IPS-NIHi7 (cell line): ENCODE measurements at regions not wholly inside any gene's neighbourhood (a gene's known extent, or its start where the extent isn't known, plus 50 kb on each side); places are given as distances from the start of the nearest gene placed in this dataset.

Source experiments
- DNase-seq: peaks from one replicate; pipeline ENCODE4 v3.0.0; 2012; ENCODE audit warnings: mixed read lengths; ENCODE audit errors: extremely low spot score

GRCh38 chr4:24108567-24108966, 218.7 kb upstream of the PPARGC1A start:
- DNase-seq = no peak

GRCh38 chr4:24105327-24106038, 215.6 kb upstream of the PPARGC1A start:
- no peak for DNase-seq

- DNase-seq = no peak
Observed at GRCh38 chr4:24104158-24104565, 214.3 kb upstream of the PPARGC1A start.

- DNase-seq = no peak
Observed at GRCh38 chr4:24103434-24104157, 213.7 kb upstream of the PPARGC1A start.

GRCh38 chr4:24102621-24103020, 212.8 kb upstream of the PPARGC1A start:
- no peak for DNase-seq

- no peak for DNase-seq
Observed at GRCh38 chr4:24096603-24097002, 206.8 kb upstream of the PPARGC1A start.

- no peak for DNase-seq
Observed at GRCh38 chr4:24094726-24095125, 204.9 kb upstream of the PPARGC1A start.

GRCh38 chr4:24093446-24093845, 203.6 kb upstream of the PPARGC1A start:
- DNase-seq = no peak

- DNase-seq = no peak
Observed at GRCh38 chr4:24091639-24092233, 201.9 kb upstream of the PPARGC1A start.

GRCh38 chr4:24089851-24090534, 200.1 kb upstream of the PPARGC1A start:
- no peak for DNase-seq

GRCh38 chr4:24080871-24081270, 191.0 kb upstream of the PPARGC1A start:
- DNase-seq = no peak

- no peak for DNase-seq
Observed at GRCh38 chr4:24078347-24078962, 188.6 kb upstream of the PPARGC1A start.

GRCh38 chr4:24076811-24077210, 187.0 kb upstream of the PPARGC1A start:
- DNase-seq = no peak

- DNase-seq = no peak
Observed at GRCh38 chr4:24073948-24074347, 184.1 kb upstream of the PPARGC1A start.

- no peak for DNase-seq
Observed at GRCh38 chr4:24071612-24072372, 181.9 kb upstream of the PPARGC1A start.

GRCh38 chr4:24070117-24070516, 180.3 kb upstream of the PPARGC1A start:
- no peak for DNase-seq

- peak; percentile 22 for DNase-seq
Observed at GRCh38 chr4:24067367-24068193, 177.7 kb upstream of the PPARGC1A start.

- DNase-seq = no peak
Observed at GRCh38 chr4:24065974-24066373, 176.1 kb upstream of the PPARGC1A start.

GRCh38 chr4:24063731-24064130, 173.9 kb upstream of the PPARGC1A start:
- no peak for DNase-seq

- no peak for DNase-seq
Observed at GRCh38 chr4:24060932-24061331, 171.1 kb upstream of the PPARGC1A start.
